ENCODE measurements at regions not wholly inside any gene's neighbourhood (a gene's known extent, or its start where the extent isn't known, plus 50 kb on each side); places are given as distances from the start of the nearest gene placed in this dataset.

DNA sequence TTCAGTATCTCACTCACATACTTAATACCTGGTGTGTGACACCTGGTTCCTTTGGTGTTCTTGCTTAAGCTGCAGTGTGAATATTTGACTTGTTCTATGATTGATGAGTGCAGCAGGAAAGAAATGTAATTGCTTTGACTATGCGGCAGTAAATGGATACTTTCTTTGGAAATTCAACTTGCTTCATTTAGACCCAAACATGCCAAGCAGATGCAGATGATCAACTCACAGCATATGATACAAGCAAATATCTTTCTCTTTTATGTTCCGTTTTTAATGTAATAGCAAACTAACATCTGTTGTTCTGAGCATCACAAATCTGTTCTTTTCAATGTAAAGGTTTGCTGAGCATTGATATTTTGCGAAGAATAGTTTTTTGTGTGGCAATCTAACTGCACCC is 549.5 kb downstream of the C4orf33 start (continued):
- TF ChIP-seq, protein P1, sequence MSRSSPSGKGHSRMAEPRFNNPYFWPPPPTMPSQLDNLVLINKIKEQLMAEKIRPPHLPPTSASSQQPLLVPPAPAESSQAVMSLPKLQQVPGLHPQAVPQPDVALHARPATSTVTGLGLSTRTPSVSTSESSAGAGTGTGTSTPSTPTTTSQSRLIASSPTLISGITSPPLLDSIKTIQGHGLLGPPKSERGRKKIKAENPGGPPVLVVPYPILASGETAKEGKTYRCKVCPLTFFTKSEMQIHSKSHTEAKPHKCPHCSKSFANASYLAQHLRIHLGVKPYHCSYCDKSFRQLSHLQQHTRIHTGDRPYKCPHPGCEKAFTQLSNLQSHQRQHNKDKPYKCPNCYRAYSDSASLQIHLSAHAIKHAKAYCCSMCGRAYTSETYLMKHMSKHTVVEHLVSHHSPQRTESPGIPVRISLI (tag by site-specific recombination; IDR thresholded peaks at IDR 0.05), result no peak
- TF ChIP-seq ZBTB21 (tag by site-specific recombination; IDR thresholded peaks at IDR 0.05) (no peak), ZNF501 (tag by site-specific recombination; IDR thresholded peaks at IDR 0.05) (no peak), KLF9 (tag by site-specific recombination; IDR thresholded peaks at IDR 0.05; ENCODE audit: low read depth) (no peak), ZNF366 (tag by site-specific recombination; conservative IDR thresholded peaks at IDR 0.05) (no peak), ZNF610 (tag by site-specific recombination; IDR thresholded peaks at IDR 0.05; ENCODE audit: borderline replicate concordance) (no peak), ZNF654 (tag by site-specific recombination; IDR thresholded peaks at IDR 0.05; ENCODE audit: low read depth) (no peak), ZNF701 (tag by site-specific recombination; IDR thresholded peaks at IDR 0.05) (no peak), ZNF133 (tag by site-specific recombination; IDR thresholded peaks at IDR 0.05) (no peak), ZNF10 (tag by site-specific recombination; IDR thresholded peaks at IDR 0.05) (no peak)
- TF ChIP-seq, protein P2, sequence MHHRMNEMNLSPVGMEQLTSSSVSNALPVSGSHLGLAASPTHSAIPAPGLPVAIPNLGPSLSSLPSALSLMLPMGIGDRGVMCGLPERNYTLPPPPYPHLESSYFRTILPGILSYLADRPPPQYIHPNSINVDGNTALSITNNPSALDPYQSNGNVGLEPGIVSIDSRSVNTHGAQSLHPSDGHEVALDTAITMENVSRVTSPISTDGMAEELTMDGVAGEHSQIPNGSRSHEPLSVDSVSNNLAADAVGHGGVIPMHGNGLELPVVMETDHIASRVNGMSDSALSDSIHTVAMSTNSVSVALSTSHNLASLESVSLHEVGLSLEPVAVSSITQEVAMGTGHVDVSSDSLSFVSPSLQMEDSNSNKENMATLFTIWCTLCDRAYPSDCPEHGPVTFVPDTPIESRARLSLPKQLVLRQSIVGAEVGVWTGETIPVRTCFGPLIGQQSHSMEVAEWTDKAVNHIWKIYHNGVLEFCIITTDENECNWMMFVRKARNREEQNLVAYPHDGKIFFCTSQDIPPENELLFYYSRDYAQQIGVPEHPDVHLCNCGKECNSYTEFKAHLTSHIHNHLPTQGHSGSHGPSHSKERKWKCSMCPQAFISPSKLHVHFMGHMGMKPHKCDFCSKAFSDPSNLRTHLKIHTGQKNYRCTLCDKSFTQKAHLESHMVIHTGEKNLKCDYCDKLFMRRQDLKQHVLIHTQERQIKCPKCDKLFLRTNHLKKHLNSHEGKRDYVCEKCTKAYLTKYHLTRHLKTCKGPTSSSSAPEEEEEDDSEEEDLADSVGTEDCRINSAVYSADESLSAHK (tag by site-specific recombination; IDR thresholded peaks at IDR 0.05), result no peak
- TF ChIP-seq, protein P3, sequence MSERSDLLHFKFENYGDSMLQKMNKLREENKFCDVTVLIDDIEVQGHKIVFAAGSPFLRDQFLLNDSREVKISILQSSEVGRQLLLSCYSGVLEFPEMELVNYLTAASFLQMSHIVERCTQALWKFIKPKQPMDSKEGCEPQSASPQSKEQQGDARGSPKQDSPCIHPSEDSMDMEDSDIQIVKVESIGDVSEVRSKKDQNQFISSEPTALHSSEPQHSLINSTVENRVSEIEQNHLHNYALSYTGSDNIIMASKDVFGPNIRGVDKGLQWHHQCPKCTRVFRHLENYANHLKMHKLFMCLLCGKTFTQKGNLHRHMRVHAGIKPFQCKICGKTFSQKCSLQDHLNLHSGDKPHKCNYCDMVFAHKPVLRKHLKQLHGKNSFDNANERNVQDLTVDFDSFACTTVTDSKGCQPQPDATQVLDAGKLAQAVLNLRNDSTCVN (tag by site-specific recombination; optimal IDR thresholded peaks at IDR 0.05), result no peak

DNA sequence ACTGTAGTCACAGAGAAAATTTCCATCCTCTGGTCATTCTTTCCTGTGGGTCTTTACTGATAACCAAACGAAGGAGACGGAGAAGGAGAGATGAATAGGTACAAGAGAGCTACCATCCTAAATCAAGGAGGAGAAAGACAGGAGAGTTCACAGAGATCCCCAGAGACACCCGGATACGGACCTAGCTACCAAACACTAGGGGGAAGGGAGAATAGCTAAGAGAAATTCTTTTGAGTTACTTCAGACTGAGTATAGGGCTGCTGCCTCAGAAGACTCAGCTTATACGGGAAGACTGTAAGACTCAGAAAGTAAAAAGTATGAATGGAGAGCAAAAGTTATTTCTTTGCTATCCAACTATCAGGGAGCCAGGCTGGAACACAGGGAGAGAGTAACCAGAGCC is 572.1 kb downstream of the C4orf33 start:
- CTCF ChIA-PET, result no interaction called here
- Histone ChIP-seq H3K4me3 (ENCODE audit: low read depth, low read length) (no peak overlapping the region), H3K4me1 (ENCODE audit: control insufficient read depth, insufficient read depth, low read length) (no peaks in the 10 kb centered on the region), H3K9me3 (ENCODE audit: control insufficient read depth, insufficient read depth, low read depth, low read length) (no peaks in the 10 kb centered on the region), H3K36me3 (ENCODE audit: control insufficient read depth in 2 of 2, insufficient read depth in 1 of 2, low read length in 2 of 2) (no peaks in the 10 kb centered on the region), H3K27ac (ENCODE audit: extremely low read depth, low read depth, low read length) (no peak overlapping the region)
- POLR2A ChIA-PET, result no interaction called here
- TF ChIP-seq ZNF791 (tag by site-specific recombination; IDR thresholded peaks at IDR 0.05), result no peak
- no peak for TF ChIP-seq ZFP3 (tag by site-specific recombination; IDR thresholded peaks at IDR 0.05; ENCODE audit: low read depth)
- TF ChIP-seq ZNF311 (tag by site-specific recombination; IDR thresholded peaks at IDR 0.05; ENCODE audit: borderline replicate concordance), result no peak
- no peak for TF ChIP-seq ZXDB (tag by site-specific recombination; IDR thresholded peaks at IDR 0.05)
- TF ChIP-seq ZNF335 (tag by site-specific recombination; conservative IDR thresholded peaks at IDR 0.05), result no peak

DNA sequence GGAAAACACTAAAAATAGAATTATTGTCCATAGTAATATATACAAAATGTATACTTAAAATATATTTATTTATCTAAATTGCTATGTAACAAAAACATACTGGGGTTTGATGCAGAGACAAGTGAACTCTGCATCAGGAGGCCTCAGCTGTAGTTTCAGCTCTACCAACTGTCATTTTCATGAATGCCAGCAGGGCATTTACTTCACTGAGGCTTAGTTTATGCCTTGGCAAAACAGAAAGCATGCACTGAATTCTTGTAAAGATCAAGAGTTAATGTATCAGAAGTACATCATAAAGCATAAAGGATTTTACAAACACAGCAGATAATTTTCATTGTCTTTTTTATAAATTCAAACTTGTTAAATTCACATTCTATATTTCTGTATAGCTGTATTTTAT is 577.0 kb downstream of the C4orf33 start:
- ChIA-PET CTCF (no interaction called here), POLR2A (no interaction called here)
- Histone ChIP-seq H3K4me3 (ENCODE audit: low read depth, low read length) (no peak overlapping the region), H3K36me3 (ENCODE audit: control insufficient read depth in 2 of 2, insufficient read depth in 1 of 2, low read length in 2 of 2) (no peaks in the 10 kb centered on the region), H3K9me3 (ENCODE audit: control insufficient read depth, insufficient read depth, low read depth, low read length) (no peaks in the 10 kb centered on the region), H3K4me1 (ENCODE audit: control insufficient read depth, insufficient read depth, low read length) (no peaks in the 10 kb centered on the region), H3K27ac (ENCODE audit: extremely low read depth, low read depth, low read length) (no peak overlapping the region)
- TF ChIP-seq ZFP69B (tag by site-specific recombination; IDR thresholded peaks at IDR 0.05) (no peak), ZFP3 (tag by site-specific recombination; IDR thresholded peaks at IDR 0.05; ENCODE audit: low read depth) (no peak), ZNF350 (tag by site-specific recombination; IDR thresholded peaks at IDR 0.05) (no peak), ZFP37 (tag by site-specific recombination; IDR thresholded peaks at IDR 0.05) (no peak), REPIN1 (tag by site-specific recombination; IDR thresholded peaks at IDR 0.05; ENCODE audit: low read depth) (no peak), ZNF658 (tag by site-specific recombination; IDR thresholded peaks at IDR 0.05) (no peak), FEZF1 (tag by site-specific recombination; IDR thresholded peaks at IDR 0.05) (no peak), ZNF664 (tag by site-specific recombination; IDR thresholded peaks at IDR 0.05) (no peak), ZNF433 (tag by site-specific recombination; IDR thresholded peaks at IDR 0.05; ENCODE audit: low read depth) (no peak), ZBTB17 (tag by site-specific recombination; IDR thresholded peaks at IDR 0.05) (no peak)
- TF ChIP-seq, protein P4, sequence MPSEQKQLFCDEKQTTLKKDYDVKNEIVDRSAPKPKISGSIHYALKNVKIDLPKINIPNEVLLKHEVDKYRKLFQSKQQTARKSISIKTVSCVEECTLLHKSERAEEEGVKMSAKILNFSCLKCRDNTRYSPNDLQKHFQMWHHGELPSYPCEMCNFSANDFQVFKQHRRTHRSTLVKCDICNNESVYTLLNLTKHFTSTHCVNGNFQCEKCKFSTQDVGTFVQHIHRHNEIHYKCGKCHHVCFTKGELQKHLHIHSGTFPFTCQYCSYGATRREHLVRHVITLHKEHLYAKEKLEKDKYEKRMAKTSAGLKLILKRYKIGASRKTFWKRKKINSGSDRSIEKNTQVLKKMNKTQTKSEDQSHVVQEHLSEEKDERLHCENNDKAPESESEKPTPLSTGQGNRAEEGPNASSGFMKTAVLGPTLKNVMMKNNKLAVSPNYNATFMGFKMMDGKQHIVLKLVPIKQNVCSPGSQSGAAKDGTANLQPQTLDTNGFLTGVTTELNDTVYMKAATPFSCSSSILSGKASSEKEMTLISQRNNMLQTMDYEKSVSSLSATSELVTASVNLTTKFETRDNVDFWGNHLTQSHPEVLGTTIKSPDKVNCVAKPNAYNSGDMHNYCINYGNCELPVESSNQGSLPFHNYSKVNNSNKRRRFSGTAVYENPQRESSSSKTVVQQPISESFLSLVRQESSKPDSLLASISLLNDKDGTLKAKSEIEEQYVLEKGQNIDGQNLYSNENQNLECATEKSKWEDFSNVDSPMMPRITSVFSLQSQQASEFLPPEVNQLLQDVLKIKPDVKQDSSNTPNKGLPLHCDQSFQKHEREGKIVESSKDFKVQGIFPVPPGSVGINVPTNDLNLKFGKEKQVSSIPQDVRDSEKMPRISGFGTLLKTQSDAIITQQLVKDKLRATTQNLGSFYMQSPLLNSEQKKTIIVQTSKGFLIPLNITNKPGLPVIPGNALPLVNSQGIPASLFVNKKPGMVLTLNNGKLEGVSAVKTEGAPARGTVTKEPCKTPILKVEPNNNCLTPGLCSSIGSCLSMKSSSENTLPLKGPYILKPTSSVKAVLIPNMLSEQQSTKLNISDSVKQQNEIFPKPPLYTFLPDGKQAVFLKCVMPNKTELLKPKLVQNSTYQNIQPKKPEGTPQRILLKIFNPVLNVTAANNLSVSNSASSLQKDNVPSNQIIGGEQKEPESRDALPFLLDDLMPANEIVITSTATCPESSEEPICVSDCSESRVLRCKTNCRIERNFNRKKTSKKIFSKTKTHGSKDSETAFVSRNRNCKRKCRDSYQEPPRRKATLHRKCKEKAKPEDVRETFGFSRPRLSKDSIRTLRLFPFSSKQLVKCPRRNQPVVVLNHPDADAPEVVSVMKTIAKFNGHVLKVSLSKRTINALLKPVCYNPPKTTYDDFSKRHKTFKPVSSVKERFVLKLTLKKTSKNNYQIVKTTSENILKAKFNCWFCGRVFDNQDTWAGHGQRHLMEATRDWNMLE (tag by site-specific recombination; conservative IDR thresholded peaks at IDR 0.05; ENCODE audit: low read depth), result no peak

All from HEK293 (cell line).